PC-9 (cell line): ENCODE measurements at regions not wholly inside any gene's neighbourhood (a gene's known extent, or its start where the extent isn't known, plus 50 kb on each side); places are given as distances from the start of the nearest gene placed in this dataset.

ENCODE experiments used
- BruUV-seq: library from RNA; stranded (reverse); fragments of 400-500 nt; replicated peaks from 2 replicates; lab custom pipeline; 2021; lab: Mats Ljungman, UMichigan
- CTCF ChIA-PET: fragments of 300-600 bp; sonication (Branson Sonifier 250); formaldehyde crosslinking; loops from one replicate; lab custom pipeline; 2022; ENCODE audit warnings: antibody characterized with exemption; lab: Charles Lee
- POLR2A ChIA-PET: fragments of 300-600 bp; sonication (Branson Sonifier 250); formaldehyde crosslinking; loops from one replicate; lab custom pipeline; 2022; ENCODE audit warnings: antibody characterized with exemption; ENCODE audit not compliant: unreplicated experiment; lab: Charles Lee
- DNase-seq, 2 experiments: peaks; one replicate each; pipeline versions ENCODE4 v3.0.0 to v3.0.0-alpha.2; 2015 to 2022; ENCODE audit warnings: mixed read lengths in 1 of 2
- H2AFZ ChIP-seq: fragments of 200-600 bp; sonication (generic); 2 replicates; pipeline ENCODE4 v1.8.1; 2017; ENCODE audit warnings: antibody characterized with exemption
- H3F3A ChIP-seq: fragments of 200-600 bp; sonication (generic); 2 replicates; pipeline ENCODE4 v1.8.1; 2017; ENCODE audit warnings: antibody characterized with exemption, mild to moderate bottlenecking, low read depth; ENCODE audit not compliant: insufficient read depth
- H3K27ac ChIP-seq: fragments of 200-600 bp; sonication (generic); 2 replicates; pipeline ENCODE4 v1.6.1; 2016; ENCODE audit warnings: mixed run types
- H3K27me3 ChIP-seq: fragments of 200-600 bp; sonication (generic); 2 replicates; pipeline ENCODE4 v1.6.1; 2016; ENCODE audit warnings: low read depth, mixed run types; ENCODE audit not compliant: insufficient read depth
- H3K36me3 ChIP-seq: fragments of 200-600 bp; sonication (generic); 2 replicates; pipeline ENCODE4 v1.6.1; 2016; ENCODE audit warnings: low read depth, mixed run types
- H3K4me1 ChIP-seq: fragments of 200-600 bp; sonication (generic); replicated peaks from 2 replicates; pipeline ENCODE4 v1.6.1; 2016; ENCODE audit warnings: mixed run types; ENCODE audit not compliant: insufficient read depth
- H3K4me2 ChIP-seq: fragments of 200-600 bp; sonication (generic); 2 replicates; pipeline ENCODE4 v1.6.1; 2017; ENCODE audit warnings: mixed run types
- H3K4me3 ChIP-seq: fragments of 200-600 bp; sonication (generic); 2 replicates; pipeline ENCODE4 v1.6.1; 2016; ENCODE audit warnings: mixed run types
- H3K79me2 ChIP-seq: fragments of 200-600 bp; sonication (generic); 2 replicates; pipeline ENCODE4 v1.6.1; 2017; ENCODE audit warnings: low read depth, mixed run types
- H3K9me2 ChIP-seq: fragments of 200-600 bp; sonication (generic); 2 replicates; pipeline ENCODE4 v1.8.1; 2017; ENCODE audit warnings: mild to moderate bottlenecking; ENCODE audit not compliant: insufficient read depth
- H3K9me3 ChIP-seq: fragments of 200-600 bp; sonication (generic); 2 replicates; pipeline ENCODE4 v1.8.1; 2016; ENCODE audit warnings: low read depth; ENCODE audit not compliant: insufficient read depth
- H4K20me1 ChIP-seq: fragments of 200-600 bp; sonication (generic); 2 replicates; pipeline ENCODE4 v1.8.1; 2017; ENCODE audit not compliant: insufficient read depth
- CTCF ChIP-seq: fragments of 200-600 bp; sonication (generic); conservative IDR thresholded peaks from 2 replicates; pipeline ENCODE4 v1.6.1; 2017; ENCODE audit warnings: mixed run types, antibody characterized with exemption, mild to moderate bottlenecking, moderate library complexity
- EZH2 ChIP-seq: fragments of 200-600 bp; sonication (generic); IDR thresholded peaks from 2 replicates; pipeline ENCODE4 v1.8.0; 2017; ENCODE audit warnings: antibody characterized with exemption, low read depth
- intact Hi-C: fragments of 100-400 bp; cut with micrococcal nuclease; formaldehyde crosslinking; loops from one replicate; pipeline ENCODE4 v1.10.0; 2022; ENCODE audit not compliant: unreplicated experiment

GRCh38 chr15:27655056-27655455 is 444.1 kb downstream of the OCA2 start:
- Histone ChIP-seq H3K4me3 (no peak overlapping the region), H3K4me1 (no peaks in the 10 kb centered on the region), H3F3A (no peaks in the 10 kb centered on the region), H3K36me3 (no peaks in the 10 kb centered on the region), H2AFZ (no peak overlapping the region), H3K27me3 (peaks cover 8% of the 10 kb centered on the region; the same call in 1 of the 2 replicates), H3K9me3 (no peaks in the 10 kb centered on the region), H3K9me2 (no peaks in the 10 kb centered on the region), H3K4me2 (no peak overlapping the region), H3K79me2 (no peaks in the 10 kb centered on the region), H3K27ac (no peak overlapping the region), H4K20me1 (no peaks in the 10 kb centered on the region)
- ChIA-PET CTCF (no interaction called here), POLR2A (no interaction called here)
- BruUV-seq: no TSS peak
- TF ChIP-seq EZH2: no peak
- no peak for TF ChIP-seq CTCF
- intact Hi-C loops: no loop called here
- no peak for DNase-seq

- ChIA-PET POLR2A (no interaction called here), CTCF (no interaction called here)
- no peaks in the 10 kb centered on the region for H3K36me3 ChIP-seq
- 0 out of 2 replicates have a peak, but pooled peaks cover 2% of the 10 kb centered on the region for H3K27me3 ChIP-seq
- no peak overlapping the region for H2AFZ ChIP-seq
- TF ChIP-seq CTCF: no peak
- TF ChIP-seq EZH2: no peak
- no peaks in the 10 kb centered on the region for H3K4me1 ChIP-seq
- no peaks in the 10 kb centered on the region for H3K9me2 ChIP-seq
- DNase-seq: no peak
- no peak overlapping the region for H3K4me3 ChIP-seq
- intact Hi-C loops: no loop called here
- BruUV-seq: no TSS peak
- no peaks in the 10 kb centered on the region for H3K9me3 ChIP-seq
- H3K27ac ChIP-seq: no peak overlapping the region
- H3K4me2 ChIP-seq: no peak overlapping the region
- no peaks in the 10 kb centered on the region for H3F3A ChIP-seq
- H4K20me1 ChIP-seq: no peaks in the 10 kb centered on the region
- H3K79me2 ChIP-seq: no peaks in the 10 kb centered on the region
Measured at GRCh38 chr15:27650244-27650643, 448.9 kb downstream of the OCA2 start.

GRCh38 chr15:27648359-27648758 is 450.8 kb downstream of the OCA2 start:
- H3K27me3 ChIP-seq: 0 out of 2 replicates have a peak, but pooled peaks cover 2% of the 10 kb centered on the region
- H3K4me3 ChIP-seq: no peak overlapping the region
- no peaks in the 10 kb centered on the region for H3K9me2 ChIP-seq
- ChIA-PET POLR2A (no interaction called here), CTCF (no interaction called here)
- no peak for TF ChIP-seq CTCF
- no peak for TF ChIP-seq EZH2
- no peaks in the 10 kb centered on the region for H3K36me3 ChIP-seq
- H3K4me2 ChIP-seq: no peak overlapping the region
- intact Hi-C loops: no loop called here
- H3K9me3 ChIP-seq: no peaks in the 10 kb centered on the region
- no peak for DNase-seq
- H4K20me1 ChIP-seq: no peaks in the 10 kb centered on the region
- H3F3A ChIP-seq: no peaks in the 10 kb centered on the region
- BruUV-seq: no TSS peak
- H3K79me2 ChIP-seq: no peaks in the 10 kb centered on the region
- H3K4me1 ChIP-seq: no peaks in the 10 kb centered on the region
- no peak overlapping the region for H3K27ac ChIP-seq
- H2AFZ ChIP-seq: no peak overlapping the region
